Activated CD8-positive, alpha-beta T cell treated with anti-CD3 and anti-CD28 coated beads for 36 hours (primary cell): ENCODE measurements at regions not wholly inside any gene's neighbourhood (a gene's known extent, or its start where the extent isn't known, plus 50 kb on each side); places are given as distances from the start of the nearest gene placed in this dataset.

ENCODE experiments used
- ATAC-seq: fragments of 200-7000 bp; cut with Tn5 transposase; one replicate; pipeline ENCODE4 v1.10.0; 2021; ENCODE audit warnings: mild to moderate bottlenecking, moderate library complexity
- CTCF ChIA-PET: fragments of 350-600 bp; sonication (Branson Sonifier 250); formaldehyde crosslinking; loops from one replicate; lab custom pipeline; 2021; ENCODE audit warnings: antibody characterized with exemption; lab: Charles Lee
- POLR2A ChIA-PET: fragments of 350-600 bp; sonication (Branson Sonifier 250); formaldehyde crosslinking; loops from one replicate; lab custom pipeline; 2021; ENCODE audit warnings: antibody characterized with exemption; lab: Charles Lee
- DNase-seq: peaks from one replicate; pipeline ENCODE4 v3.0.0-alpha.2; 2020
- H3K27ac Mint-ChIP-seq: one replicate; pipeline ENCODE4 v1.8.0; 2021; ENCODE audit warnings: mild to moderate bottlenecking, mixed read lengths
- H3K27me3 Mint-ChIP-seq: one replicate; pipeline ENCODE4 v1.8.0; 2021; ENCODE audit warnings: mixed read lengths
- H3K36me3 Mint-ChIP-seq: one replicate; pipeline ENCODE4 v1.8.0; 2021; ENCODE audit warnings: low read depth, mixed read lengths
- H3K4me1 Mint-ChIP-seq: one replicate; pipeline ENCODE4 v1.8.0; 2021; ENCODE audit warnings: low read depth, mixed read lengths
- H3K4me3 Mint-ChIP-seq: one replicate; pipeline ENCODE4 v1.8.0; 2021; ENCODE audit warnings: mild to moderate bottlenecking, moderate library complexity, mixed read lengths
- H3K9me3 Mint-ChIP-seq: one replicate; pipeline ENCODE4 v1.8.0; 2021; ENCODE audit warnings: mixed read lengths
- intact Hi-C: fragments of 100-400 bp; cut with micrococcal nuclease; formaldehyde crosslinking; loops from one replicate; pipeline ENCODE4 v1.10.0; 2022
- TF ChIP-seq, protein P1 (sequence below): fragments of 200-600 bp; IDR thresholded peaks from one replicate; pipeline ENCODE4 v1.8.0; 2022; ENCODE audit warnings: antibody characterized with exemption, mild to moderate bottlenecking

DNA sequence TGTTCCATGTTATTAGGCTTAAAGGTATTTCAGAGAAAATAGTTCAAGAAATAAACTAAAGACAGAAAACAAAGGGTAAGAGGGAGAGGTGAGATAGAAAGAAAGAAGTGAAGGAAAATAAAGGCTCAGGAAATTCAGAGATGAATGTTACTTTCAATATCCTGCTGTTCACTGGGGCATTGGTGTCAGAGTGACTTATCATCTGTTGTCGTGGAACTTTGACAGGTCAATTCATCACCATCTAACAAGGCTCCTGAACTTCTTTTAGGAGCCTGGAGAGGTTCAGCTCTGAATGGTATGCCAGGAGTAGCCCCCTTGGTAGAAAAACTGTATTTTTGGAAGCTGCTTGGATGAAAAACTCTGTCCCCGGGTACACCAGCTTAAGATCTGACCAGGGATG is 100.1 kb downstream of the KLF6 start:
- no peaks in the 10 kb centered on the region for H3K9me3 Mint-ChIP-seq
- no peak for ATAC-seq
- DNase-seq: no peak
- no peaks in the 10 kb centered on the region for H3K27me3 Mint-ChIP-seq
- POLR2A ChIA-PET: no interaction called here
- peaks cover 15% of the 10 kb centered on the region for H3K4me1 Mint-ChIP-seq
- TF ChIP-seq, protein P1, sequence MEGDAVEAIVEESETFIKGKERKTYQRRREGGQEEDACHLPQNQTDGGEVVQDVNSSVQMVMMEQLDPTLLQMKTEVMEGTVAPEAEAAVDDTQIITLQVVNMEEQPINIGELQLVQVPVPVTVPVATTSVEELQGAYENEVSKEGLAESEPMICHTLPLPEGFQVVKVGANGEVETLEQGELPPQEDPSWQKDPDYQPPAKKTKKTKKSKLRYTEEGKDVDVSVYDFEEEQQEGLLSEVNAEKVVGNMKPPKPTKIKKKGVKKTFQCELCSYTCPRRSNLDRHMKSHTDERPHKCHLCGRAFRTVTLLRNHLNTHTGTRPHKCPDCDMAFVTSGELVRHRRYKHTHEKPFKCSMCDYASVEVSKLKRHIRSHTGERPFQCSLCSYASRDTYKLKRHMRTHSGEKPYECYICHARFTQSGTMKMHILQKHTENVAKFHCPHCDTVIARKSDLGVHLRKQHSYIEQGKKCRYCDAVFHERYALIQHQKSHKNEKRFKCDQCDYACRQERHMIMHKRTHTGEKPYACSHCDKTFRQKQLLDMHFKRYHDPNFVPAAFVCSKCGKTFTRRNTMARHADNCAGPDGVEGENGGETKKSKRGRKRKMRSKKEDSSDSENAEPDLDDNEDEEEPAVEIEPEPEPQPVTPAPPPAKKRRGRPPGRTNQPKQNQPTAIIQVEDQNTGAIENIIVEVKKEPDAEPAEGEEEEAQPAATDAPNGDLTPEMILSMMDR: no peak
- H3K36me3 Mint-ChIP-seq: no peaks in the 10 kb centered on the region
- H3K27ac Mint-ChIP-seq: no peak overlapping the region
- CTCF ChIA-PET: no interaction called here
- H3K4me3 Mint-ChIP-seq: no peak overlapping the region
- intact Hi-C loops: no loop called here

DNA sequence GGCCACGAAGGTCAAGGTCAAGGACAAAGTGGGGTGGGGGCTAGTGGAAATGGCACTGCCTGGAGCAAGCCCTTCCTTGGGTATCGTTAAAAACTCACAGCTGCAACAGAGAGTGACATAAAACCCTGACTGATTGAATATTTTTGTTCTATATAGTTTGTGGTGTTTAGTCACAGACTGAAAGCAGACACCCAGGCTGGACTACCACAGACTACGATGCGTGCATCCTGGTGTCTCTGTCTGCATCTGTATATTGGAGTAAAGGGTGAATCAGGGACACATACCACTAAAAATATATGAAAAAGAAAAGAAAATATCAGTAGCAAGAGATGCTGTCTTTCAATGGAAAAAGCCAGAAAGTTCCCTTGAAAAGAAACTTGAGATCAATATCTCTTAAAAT is 101.4 kb downstream of the KLF6 start:
- Mint-ChIP-seq H3K27ac (no peak overlapping the region), H3K27me3 (no peaks in the 10 kb centered on the region), H3K36me3 (no peaks in the 10 kb centered on the region), H3K4me3 (no peak overlapping the region), H3K9me3 (no peaks in the 10 kb centered on the region), H3K4me1 (peaks cover 8% of the 10 kb centered on the region)
- TF ChIP-seq, protein P1: no peak
- ATAC-seq (no peak), DNase-seq (no peak)
- intact Hi-C loops: no loop called here
- ChIA-PET POLR2A (no interaction called here), CTCF (no interaction called here)

DNA sequence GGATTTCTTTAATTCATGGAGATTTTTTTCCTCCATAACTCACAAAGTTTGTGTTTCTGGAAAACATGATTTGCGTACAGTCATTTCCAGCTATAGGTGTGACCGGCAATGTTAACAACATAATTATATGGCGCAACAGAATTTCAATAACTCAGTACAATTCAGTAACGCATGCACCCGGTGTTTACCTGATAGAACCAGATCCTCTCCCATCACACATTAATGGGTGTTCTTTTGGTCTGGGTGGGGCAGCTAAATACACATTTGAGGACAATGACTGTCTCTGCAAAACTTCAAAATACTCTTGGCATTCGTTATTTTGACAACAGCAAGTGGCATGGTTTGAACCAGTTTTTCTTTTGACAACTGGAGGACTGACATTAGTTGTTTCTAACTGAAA is 102.3 kb downstream of the KLF6 start:
- ChIA-PET POLR2A (no interaction called here), CTCF (no interaction called here)
- intact Hi-C loops: no loop called here
- Mint-ChIP-seq H3K36me3 (no peaks in the 10 kb centered on the region), H3K9me3 (no peaks in the 10 kb centered on the region), H3K4me3 (no peak overlapping the region), H3K4me1 (peaks cover 8% of the 10 kb centered on the region), H3K27ac (no peak overlapping the region), H3K27me3 (no peaks in the 10 kb centered on the region)
- DNase-seq (no peak), ATAC-seq (no peak)
- TF ChIP-seq, protein P1: no peak

DNA sequence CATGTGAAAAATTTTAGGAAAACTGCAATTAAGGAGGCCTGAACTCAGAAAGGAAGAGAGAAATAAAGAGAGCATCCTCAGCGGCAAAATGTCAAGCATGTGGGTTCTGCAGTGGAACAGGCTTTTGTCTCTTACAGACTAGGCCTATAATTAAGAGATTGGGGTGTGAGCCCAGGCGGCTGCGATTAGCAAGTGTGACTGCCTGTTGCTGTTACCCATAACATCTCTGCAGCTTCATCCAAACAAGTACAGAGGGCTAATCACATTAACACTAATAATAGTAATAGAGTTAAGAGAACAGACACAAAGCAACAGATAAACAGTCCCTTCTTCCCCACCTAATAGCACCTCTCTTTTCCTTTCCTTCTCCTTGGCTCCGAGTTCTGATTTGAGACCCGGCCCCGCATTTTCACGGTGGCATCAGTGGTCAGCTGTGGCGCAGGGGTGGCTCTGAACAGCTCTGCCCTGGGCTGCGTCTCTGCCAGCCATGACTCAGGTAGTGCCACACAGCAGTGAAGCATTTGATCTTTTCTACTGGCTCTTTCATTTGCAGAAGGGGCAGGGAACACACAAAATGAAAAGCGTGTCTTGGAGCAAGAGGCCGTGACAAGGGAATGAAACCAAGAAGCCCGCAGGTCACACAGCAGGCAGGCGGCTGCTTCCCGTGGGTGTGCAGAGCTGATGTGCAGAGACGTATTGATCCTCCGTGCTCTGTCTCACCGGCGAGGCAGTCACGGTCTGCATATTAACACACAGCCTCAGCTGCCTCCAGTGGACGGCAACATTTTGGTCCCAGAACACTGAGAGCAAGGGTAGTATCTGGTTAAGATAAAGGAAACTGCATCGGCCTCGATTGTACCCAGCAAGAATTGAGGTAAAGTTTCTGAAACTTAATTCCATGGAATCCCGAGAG is 103.1 kb downstream of the KLF6 start:
- Mint-ChIP-seq H3K9me3 (no peaks in the 10 kb centered on the region), H3K27ac (no peak overlapping the region), H3K4me1 (peaks cover 8% of the 10 kb centered on the region), H3K27me3 (no peaks in the 10 kb centered on the region), H3K36me3 (no peaks in the 10 kb centered on the region), H3K4me3 (no peak overlapping the region)
- no peak for ATAC-seq
- TF ChIP-seq, protein P1: no peak
- ChIA-PET CTCF (no interaction called here), POLR2A (no interaction called here)
- intact Hi-C loops: no loop called here
- no peak for DNase-seq

DNA sequence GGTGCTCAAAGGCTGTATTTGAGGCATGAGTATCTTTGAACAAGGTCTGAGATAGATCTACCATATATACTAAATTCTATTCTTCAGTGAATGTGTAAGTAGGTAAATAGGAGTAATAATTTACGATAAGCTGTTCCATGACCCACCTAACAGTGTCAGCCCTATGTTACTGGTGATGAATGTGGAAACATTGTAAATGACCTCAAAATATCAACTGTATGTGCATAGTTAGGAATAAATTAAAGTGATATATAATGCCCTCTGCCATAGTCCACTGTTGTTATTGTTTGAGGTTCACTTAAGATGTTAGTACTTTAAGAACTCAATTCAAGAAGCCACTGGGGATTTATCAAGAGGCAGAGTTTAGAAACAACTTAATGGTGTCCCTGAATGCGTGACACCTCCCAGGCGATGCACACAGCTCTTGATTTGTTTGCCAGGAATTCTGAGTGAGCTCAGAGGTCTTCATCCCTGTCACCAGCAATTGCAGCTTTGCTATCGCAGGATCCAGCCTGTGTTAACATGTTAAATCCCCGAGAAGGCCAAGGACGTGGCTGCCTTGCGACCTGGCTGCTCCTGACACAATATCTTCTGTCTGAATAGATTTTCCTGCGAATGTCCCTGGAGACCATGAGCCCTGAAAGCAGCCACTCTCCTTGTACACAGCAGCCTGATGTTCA is 104.9 kb downstream of the KLF6 start:
- ATAC-seq (no peak), DNase-seq (no peak)
- H3K9me3 Mint-ChIP-seq: no peaks in the 10 kb centered on the region
- H3K36me3 Mint-ChIP-seq: no peaks in the 10 kb centered on the region
- intact Hi-C loops: no loop called here
- TF ChIP-seq, protein P1: no peak
- no peak overlapping the region for H3K4me3 Mint-ChIP-seq
- no peaks in the 10 kb centered on the region for H3K27me3 Mint-ChIP-seq
- ChIA-PET CTCF (no interaction called here), POLR2A (no interaction called here)
- H3K4me1 Mint-ChIP-seq: peaks cover 8% of the 10 kb centered on the region
- H3K27ac Mint-ChIP-seq: no peak overlapping the region
